ENCODE measurements at regions not wholly inside any gene's neighbourhood (a gene's known extent, or its start where the extent isn't known, plus 50 kb on each side); places are given as distances from the start of the nearest gene placed in this dataset.

DNA sequence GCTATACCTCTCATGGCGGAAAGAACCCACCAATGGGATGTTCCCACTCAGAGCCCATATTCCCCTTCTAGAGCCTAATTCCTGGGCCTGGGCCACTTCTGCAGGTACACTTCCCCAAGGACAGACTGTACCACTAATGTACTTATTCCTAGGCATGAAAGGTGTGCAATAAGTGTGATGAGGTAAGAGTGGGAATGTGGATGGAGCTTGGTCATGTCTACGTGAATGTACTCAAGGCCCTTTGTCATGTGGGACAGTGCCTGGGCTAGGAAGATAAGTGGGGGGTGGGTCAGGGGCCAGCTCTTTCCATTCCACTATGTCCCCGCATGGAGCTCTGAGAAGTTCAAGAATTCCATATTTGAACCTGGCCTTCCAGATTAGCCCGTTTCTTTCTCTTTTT lies 63.4 kb upstream of the FUT8 start:
- DNase-seq, result no peak

GRCh38 chr14:65351493-65352194 lies 60.9 kb upstream of the FUT8 start:
- DNase-seq, result no peak

- no peak for DNase-seq
Observed at GRCh38 chr14:65352964-65353530, 59.5 kb upstream of the FUT8 start.

- DNase-seq, result no peak
Observed at GRCh38 chr14:65354131-65354530, 58.4 kb upstream of the FUT8 start.

DNA sequence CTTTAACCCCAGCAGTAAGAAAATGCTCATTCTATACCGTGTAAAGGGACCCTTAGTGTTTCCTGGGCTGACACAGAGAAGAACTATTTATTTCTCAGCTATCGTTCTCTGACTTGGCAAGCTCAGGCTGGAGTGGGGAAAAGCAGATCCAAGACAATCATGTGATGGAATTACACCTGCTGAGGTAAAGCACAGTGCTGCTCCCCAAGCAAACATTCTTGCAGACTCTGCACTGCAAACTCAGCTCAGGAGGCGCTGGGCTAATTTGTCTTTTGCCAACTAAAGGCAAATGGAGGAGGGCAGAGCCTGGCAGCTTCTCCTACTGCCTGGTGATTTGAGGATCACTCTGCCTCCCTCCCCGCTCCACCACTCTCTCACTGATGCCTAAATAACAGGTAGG lies 57.8 kb upstream of the FUT8 start:
- no peak for DNase-seq

DNA sequence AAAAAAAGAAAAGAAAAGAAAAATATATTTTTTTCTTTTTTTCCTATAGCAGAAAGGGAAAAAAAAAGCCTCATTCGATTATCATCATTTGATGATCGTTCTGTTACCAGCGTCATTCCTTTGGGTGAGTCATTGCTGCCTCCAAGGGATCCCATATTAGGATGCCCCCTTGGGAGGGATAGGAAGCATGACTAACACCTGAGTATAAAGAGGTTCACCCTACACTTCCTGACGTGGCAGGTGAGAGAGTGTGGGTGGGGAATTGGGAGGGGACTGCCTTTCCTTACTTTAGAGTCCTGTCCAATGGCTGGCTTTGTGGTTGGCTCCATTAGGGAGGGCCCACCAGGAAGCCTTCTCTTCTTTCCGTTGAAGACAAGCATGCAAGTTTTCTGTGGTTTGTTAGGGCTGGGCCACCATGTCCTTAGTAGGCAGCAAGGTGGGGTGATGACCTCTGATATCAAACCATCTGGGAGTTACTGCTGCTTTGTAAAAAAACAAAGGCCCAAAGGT lies 56.1 kb upstream of the FUT8 start:
- no peak for DNase-seq

DNA sequence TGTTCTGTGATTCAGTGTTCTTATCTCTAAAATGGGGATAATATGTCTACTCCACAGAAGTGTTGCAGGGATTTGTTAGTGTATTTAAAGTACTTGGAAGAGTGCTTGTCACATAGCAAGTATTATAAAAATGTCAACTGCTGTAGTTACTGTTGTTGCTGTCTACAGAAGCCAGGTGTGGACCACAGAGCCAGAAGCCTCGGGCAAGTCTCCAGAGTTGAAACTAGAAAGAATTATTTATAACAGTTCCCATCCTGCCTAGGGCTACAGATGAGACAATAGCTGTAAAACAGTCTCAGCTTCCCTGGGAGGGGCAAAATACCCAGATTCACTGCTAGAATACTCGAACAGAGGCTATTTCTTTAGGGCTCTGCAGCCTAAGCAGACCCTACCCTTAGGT lies 55.4 kb upstream of the FUT8 start:
- DNase-seq, result no peak

DNA sequence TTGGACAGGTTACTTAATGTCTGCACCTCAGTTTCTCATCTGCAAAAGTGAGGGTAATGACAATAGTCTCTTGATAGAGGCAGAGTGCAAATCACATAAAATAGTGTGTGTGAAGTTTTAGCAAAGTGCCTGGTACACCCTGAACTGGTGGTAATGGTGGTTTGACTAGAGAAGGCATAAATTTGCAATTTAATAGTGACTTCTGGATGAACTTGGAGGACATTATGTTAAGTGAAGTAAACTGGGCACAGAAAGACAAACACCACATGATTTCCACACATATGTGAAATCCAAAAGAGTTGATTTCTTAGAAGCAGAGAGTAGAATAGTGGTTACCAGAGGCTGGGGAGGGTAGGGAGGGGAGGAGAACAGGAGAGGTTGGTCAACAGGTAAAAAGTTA lies 54.8 kb upstream of the FUT8 start:
- DNase-seq, result no peak

GRCh38 chr14:65359503-65359902 lies 53.0 kb upstream of the FUT8 start:
- DNase-seq, result no peak

- DNase-seq, result no peak
Observed at GRCh38 chr14:65360144-65360784, 52.3 kb upstream of the FUT8 start.

GRCh38 chr14:65361920-65362319 lies 50.6 kb upstream of the FUT8 start:
- peak in 29 of 56 donors; percentile 5 to 76 (median 27) for DNase-seq

All from amygdala (tissue), 56 donors.